Fibroblast of villous mesenchyme (primary cell): ENCODE measurements at regions not wholly inside any gene's neighbourhood (a gene's known extent, or its start where the extent isn't known, plus 50 kb on each side); places are given as distances from the start of the nearest gene placed in this dataset.
"Not testable (repeated sequence)": the region's sequence is repeated elsewhere in the genome, so short reads cannot be mapped to it uniquely, and the experiment has no call there.

Experiments used
- DNase-seq: peaks from one replicate; pipeline ENCODE4 v3.0.0-alpha.2; 2010; ENCODE audit warnings: low read depth
- H3K4me3 ChIP-seq: 2 replicates; pipeline ENCODE4 v1.5.1; 2011; ENCODE audit warnings: low read depth, mild to moderate bottlenecking, low read length
- CTCF ChIP-seq: IDR thresholded peaks from 2 replicates; pipeline ENCODE4 v1.5.1; 2012; ENCODE audit warnings: low read depth, mild to moderate bottlenecking, low read length; ENCODE audit not compliant: insufficient read depth

DNA sequence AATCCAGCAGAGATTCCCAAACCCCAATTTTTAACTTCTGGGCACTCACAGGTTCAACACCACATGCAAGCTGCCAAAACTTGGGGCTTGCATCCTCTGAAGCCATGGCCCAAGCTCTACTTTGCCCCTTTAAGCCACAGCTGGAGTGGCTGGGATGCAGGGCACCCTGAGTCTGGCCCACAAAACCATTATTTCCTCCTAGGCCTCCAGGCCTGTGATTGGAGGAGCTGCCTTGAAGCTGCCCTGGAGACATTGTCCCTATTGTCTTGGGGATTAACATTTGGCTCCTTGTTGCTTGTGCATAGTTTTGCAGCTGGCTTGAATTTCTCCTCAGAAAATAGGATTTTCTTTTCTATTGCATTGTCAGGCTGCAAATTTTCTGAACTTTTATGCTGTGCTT lies 109.8 kb upstream of the RPRM start:
- TF ChIP-seq CTCF: no peak
- no peak overlapping the region for H3K4me3 ChIP-seq
- no peak for DNase-seq

DNA sequence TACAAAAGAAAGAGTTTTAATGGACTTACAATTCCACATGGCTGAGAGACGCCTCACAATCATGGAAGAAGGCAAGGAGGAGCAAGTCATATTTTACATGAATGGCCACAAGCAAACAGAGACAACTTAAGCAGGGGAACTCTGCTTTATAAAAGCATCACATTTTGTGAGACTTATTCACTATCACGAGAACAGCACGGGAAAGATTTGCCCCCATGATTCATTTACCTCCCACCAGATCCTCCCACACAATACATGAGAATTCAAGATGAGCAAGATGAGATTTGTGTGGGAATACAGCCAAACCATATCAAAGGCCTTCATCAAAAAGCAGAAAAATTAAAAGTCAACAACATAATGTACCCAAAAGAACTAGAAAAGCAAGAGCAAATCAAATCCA lies 111.0 kb upstream of the RPRM start:
- TF ChIP-seq CTCF: no peak
- DNase-seq: no peak
- no peak overlapping the region for H3K4me3 ChIP-seq

DNA sequence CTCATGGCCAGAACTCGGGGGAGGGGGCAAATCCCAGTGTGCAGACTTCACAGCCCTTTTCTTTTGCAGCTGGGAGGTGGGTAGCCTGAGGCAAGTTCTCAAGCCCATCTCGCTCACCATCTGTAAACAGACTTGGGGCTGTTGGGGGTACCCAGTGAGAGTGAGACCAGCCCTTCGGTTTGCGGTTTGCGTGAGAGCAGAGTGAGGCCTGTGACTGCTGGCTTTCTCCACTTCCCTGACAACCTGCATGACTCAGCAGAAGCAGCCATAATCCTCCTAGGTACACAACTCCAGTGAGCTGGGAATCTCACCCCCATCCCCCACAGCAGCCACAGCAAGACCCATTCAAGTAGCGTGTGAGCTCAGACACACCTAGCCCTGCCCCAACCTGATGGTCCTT lies 114.5 kb upstream of the RPRM start:
- not testable (repeated sequence) for DNase-seq, H3K4me3 ChIP-seq

DNA sequence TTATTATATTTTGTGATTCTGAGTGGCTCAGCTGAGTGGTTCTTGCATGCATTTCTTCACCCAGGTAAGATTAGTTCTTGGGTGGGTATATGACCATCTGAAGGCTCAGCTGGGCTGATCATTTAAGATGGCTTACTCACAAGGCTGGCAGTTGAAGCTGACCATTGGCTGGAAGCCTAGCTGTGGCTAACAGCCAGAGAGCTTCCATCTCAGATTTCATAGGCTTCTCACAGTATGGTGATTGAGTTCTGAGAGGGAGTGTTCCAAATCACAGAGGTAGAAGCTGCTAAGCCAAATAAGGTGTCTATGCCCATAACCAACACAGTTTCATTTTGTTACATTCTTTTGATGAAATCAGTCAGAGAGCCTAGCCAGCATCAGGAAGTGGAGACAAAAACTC lies 117.4 kb upstream of the RPRM start:
- no peak for TF ChIP-seq CTCF
- H3K4me3 ChIP-seq: no peak overlapping the region
- no peak for DNase-seq

GRCh38 chr2:153601812-153602211 lies 123.2 kb upstream of the RPRM start:
- no peak for DNase-seq
- no peak overlapping the region for H3K4me3 ChIP-seq
- no peak for TF ChIP-seq CTCF

- H3K4me3 ChIP-seq: no peak overlapping the region
- TF ChIP-seq CTCF: no peak
- no peak for DNase-seq
Observed at GRCh38 chr2:153604133-153604532, 125.6 kb upstream of the RPRM start.

- TF ChIP-seq CTCF: no peak
- no peak for DNase-seq
Observed at GRCh38 chr2:153606623-153607022, 128.1 kb upstream of the RPRM start.

More at GRCh38 chr2:153606623-153607022, 128.1 kb upstream of the RPRM start:
- no peak overlapping the region for H3K4me3 ChIP-seq
